CD14-positive monocyte (primary cell): ENCODE measurements at regions not wholly inside any gene's neighbourhood (a gene's known extent, or its start where the extent isn't known, plus 50 kb on each side); places are given as distances from the start of the nearest gene placed in this dataset.

Experiments
- DNase-seq, 3 donors: peaks; one replicate each; pipeline ENCODE4 v3.0.0-alpha.2; 2011 to 2022
- H2AFZ ChIP-seq: 2 replicates; pipeline ENCODE4 v1.6.0; 2012; ENCODE audit warnings: mild to moderate bottlenecking, low read depth, low read length, inconsistent platforms; ENCODE audit not compliant: insufficient read depth, poor library complexity, severe bottlenecking
- H3K27ac ChIP-seq, 2 donors: 1 replicate in 1 of 2; 2 replicates in 1 of 2; pipeline ENCODE4 v1.5.1; 2012 to 2013; ENCODE audit warnings: low read length in 2 of 2, control low read depth in 1 of 2, inconsistent platforms in 1 of 2, low read depth in 1 of 2, mild to moderate bottlenecking in 1 of 2
- H3K27me3 ChIP-seq, 2 donors: one replicate each; pipeline versions ENCODE4 v1.6.0 to v1.6.1; 2011 to 2013; ENCODE audit warnings: low read length in 2 of 2; ENCODE audit not compliant: control insufficient read depth in 2 of 2, insufficient read depth in 2 of 2
- H3K36me3 ChIP-seq, 2 donors: replicated peaks in 1 of 2; 1 replicate in 1 of 2; 2 replicates in 1 of 2; pipeline versions ENCODE4 v1.5.1 to v1.6.1; 2012 to 2013; ENCODE audit warnings: low read length in 2 of 2, control low read depth in 1 of 2, inconsistent platforms in 1 of 2, mild to moderate bottlenecking in 1 of 2; ENCODE audit not compliant: insufficient read depth in 2 of 2, control insufficient read depth in 1 of 2
- H3K4me1 ChIP-seq, 2 donors: 1 replicate in 1 of 2; 2 replicates in 1 of 2; pipeline versions ENCODE4 v1.5.1 to v1.6.1; 2012 to 2013; ENCODE audit warnings: low read length in 2 of 2, control low read depth in 1 of 2, inconsistent platforms in 1 of 2, mild to moderate bottlenecking in 1 of 2, moderate library complexity in 1 of 2; ENCODE audit not compliant: insufficient read depth in 2 of 2, control insufficient read depth in 1 of 2
- H3K4me2 ChIP-seq: replicated peaks from 2 replicates; pipeline ENCODE3; 2012; ENCODE audit warnings: low read length, moderate library complexity, mild to moderate bottlenecking; ENCODE audit not compliant: poor library complexity, severe bottlenecking; ENCODE audit errors: extremely low read depth
- H3K4me3 ChIP-seq, 3 experiments: fragments of 200-600 bp in 1 of 3; sonication (generic) in 1 of 3; replicated peaks in 1 of 3; 1 replicate in 2 of 3; 2 replicates in 1 of 3; pipeline ENCODE4 v1.5.1; 2011 to 2013; ENCODE audit warnings: low read length in 3 of 3, mild to moderate bottlenecking in 3 of 3, control low read depth in 2 of 3, low read depth in 2 of 3, inconsistent platforms in 1 of 3, moderate library complexity in 1 of 3
- H3K79me2 ChIP-seq: 2 replicates; pipeline ENCODE4 v1.6.0; 2012; ENCODE audit warnings: mild to moderate bottlenecking, control low read depth, inconsistent platforms, low read length, moderate library complexity; ENCODE audit not compliant: insufficient read depth
- H3K9ac ChIP-seq: 2 replicates; pipeline ENCODE4 v1.6.0; 2017; ENCODE audit warnings: low read length, mild to moderate bottlenecking; ENCODE audit not compliant: insufficient read depth, poor library complexity, severe bottlenecking
- H3K9me3 ChIP-seq, 2 donors: replicated peaks in 1 of 2; 1 replicate in 1 of 2; 2 replicates in 1 of 2; pipeline versions ENCODE4 v1.5.1 to v1.6.1; 2012 to 2013; ENCODE audit warnings: low read length in 2 of 2, control low read depth in 1 of 2; ENCODE audit not compliant: control insufficient read depth in 1 of 2, insufficient read depth in 1 of 2
- H4K20me1 ChIP-seq: 2 replicates; pipeline ENCODE4 v1.6.0; 2012; ENCODE audit warnings: mild to moderate bottlenecking, low read length, control low read depth, moderate library complexity; ENCODE audit not compliant: insufficient read depth
- H3K27ac Mint-ChIP-seq, 7 donors: one replicate each; pipeline ENCODE4 v1.8.0; 2020; ENCODE audit warnings: mild to moderate bottlenecking in 7 of 7, mixed read lengths in 7 of 7, moderate library complexity in 6 of 7, inconsistent platforms in 2 of 7
- H3K27me3 Mint-ChIP-seq, 3 donors: one replicate each; pipeline ENCODE4 v1.8.0; 2021 to 2022; ENCODE audit warnings: low read depth in 3 of 3, mild to moderate bottlenecking in 3 of 3, mixed read lengths in 3 of 3, moderate library complexity in 3 of 3, inconsistent platforms in 1 of 3
- H3K36me3 Mint-ChIP-seq, 2 donors: one replicate each; pipeline ENCODE4 v1.8.0; 2020; ENCODE audit warnings: mixed read lengths in 2 of 2, inconsistent platforms in 1 of 2, mild to moderate bottlenecking in 1 of 2
- H3K4me1 Mint-ChIP-seq: one replicate; pipeline ENCODE4 v1.8.0; 2020; ENCODE audit warnings: mild to moderate bottlenecking, mixed read lengths
- H3K4me3 Mint-ChIP-seq, 2 donors: one replicate each; pipeline ENCODE4 v1.8.0; 2020; ENCODE audit warnings: mild to moderate bottlenecking in 2 of 2, mixed read lengths in 2 of 2, moderate library complexity in 1 of 2
- H3K9me3 Mint-ChIP-seq, 7 donors: one replicate each; pipeline ENCODE4 v1.8.0; 2020 to 2022; ENCODE audit warnings: mixed read lengths in 7 of 7, mild to moderate bottlenecking in 6 of 7, moderate library complexity in 6 of 7, inconsistent platforms in 2 of 7
- CTCF ChIP-seq: fragments of 200-600 bp; IDR thresholded peaks from one replicate; pipeline ENCODE4 v1.8.0; 2022; ENCODE audit warnings: antibody characterized with exemption, mild to moderate bottlenecking
- WGBS: methylation state at CpG from one replicate; pipeline ENCODE4 v1.1.5; 2013; ENCODE audit warnings: missing lambda C conversion rate; ENCODE audit not compliant: insufficient coverage; 5-methylcytosine and 5-hydroxymethylcytosine counted together
- intact Hi-C, 2 donors: fragments of 100-400 bp; cut with micrococcal nuclease; formaldehyde crosslinking; loops; one replicate each; pipeline versions ENCODE4 v1.15.0 to v1.15.1; 2023

GRCh38 chr12:125634813-125635212 is 569.6 kb downstream of the AACS start:
- Mint-ChIP-seq H3K27me3 (peaks cover 0 to 2% (median 0%) of the 10 kb centered on the region in 3 donors), H3K4me1 (no peaks in the 10 kb centered on the region), H3K27ac (no peak overlapping the region), H3K36me3 (no peaks in the 10 kb centered on the region), H3K4me3 (no peak overlapping the region), H3K9me3 (peaks cover 2 to 10% (median 3%) of the 10 kb centered on the region in 7 donors)
- Histone ChIP-seq H3K36me3 (no peaks in the 10 kb centered on the region), H3K27me3 (no peaks in the 10 kb centered on the region), H3K9ac (no peak overlapping the region), H3K27ac (no peak overlapping the region), H3K4me2 (no peak overlapping the region), H3K4me3 (no peak overlapping the region), H2AFZ (no peak overlapping the region), H3K79me2 (no peaks in the 10 kb centered on the region), H4K20me1 (no peaks in the 10 kb centered on the region), H3K4me1 (no peaks in the 10 kb centered on the region), H3K9me3 (peaks cover 0 to 10% of the 10 kb centered on the region in 2 donors)
- no peak for TF ChIP-seq CTCF
- DNase-seq, result no peak
- intact Hi-C loops, result no loop called here
- no CpG with 5 or more reads among the region's 1 CpG for whole genome bisulfite sequencing

GRCh38 chr12:125639826-125640225 is 574.6 kb downstream of the AACS start:
- DNase-seq, result no peak
- Histone ChIP-seq H3K79me2 (no peaks in the 10 kb centered on the region), H3K36me3 (no peaks in the 10 kb centered on the region), H3K27ac (no peak overlapping the region), H3K4me3 (no peak overlapping the region), H3K9ac (no peak overlapping the region), H4K20me1 (no peaks in the 10 kb centered on the region), H3K27me3 (no peaks in the 10 kb centered on the region), H2AFZ (no peak overlapping the region), H3K9me3 (no peaks in the 10 kb centered on the region), H3K4me1 (no peaks in the 10 kb centered on the region), H3K4me2 (no peak overlapping the region)
- intact Hi-C loops, result no loop called here
- Mint-ChIP-seq H3K36me3 (no peaks in the 10 kb centered on the region), H3K9me3 (peaks cover 0 to 5% (median 3%) of the 10 kb centered on the region in 7 donors), H3K4me3 (no peak overlapping the region), H3K27ac (no peak overlapping the region), H3K27me3 (peaks cover 0 to 2% (median 0%) of the 10 kb centered on the region in 3 donors), H3K4me1 (no peaks in the 10 kb centered on the region)
- 96% methylated on average over 8 of the region's 13 CpGs for WGBS
- TF ChIP-seq CTCF, result no peak
